Stimulated activated CD4-positive, alpha-beta T cell treated with anti-CD3 and anti-CD28 coated beads, Interleukin-1b, Interleukin-23, amount 100 ng/mL, for 24 hours (primary cell): ENCODE measurements at regions not wholly inside any gene's neighbourhood (a gene's known extent, or its start where the extent isn't known, plus 50 kb on each side); places are given as distances from the start of the nearest gene placed in this dataset.
"Not testable (repeated sequence)": the region's sequence is repeated elsewhere in the genome, so short reads cannot be mapped to it uniquely, and the experiment has no call there.

Source experiments
- DNase-seq, 4 experiments: peaks; one replicate each; pipeline ENCODE4 v3.0.0-alpha.2; 2020; ENCODE audit warnings: low read depth in 4 of 4, low spot score in 1 of 4

DNA sequence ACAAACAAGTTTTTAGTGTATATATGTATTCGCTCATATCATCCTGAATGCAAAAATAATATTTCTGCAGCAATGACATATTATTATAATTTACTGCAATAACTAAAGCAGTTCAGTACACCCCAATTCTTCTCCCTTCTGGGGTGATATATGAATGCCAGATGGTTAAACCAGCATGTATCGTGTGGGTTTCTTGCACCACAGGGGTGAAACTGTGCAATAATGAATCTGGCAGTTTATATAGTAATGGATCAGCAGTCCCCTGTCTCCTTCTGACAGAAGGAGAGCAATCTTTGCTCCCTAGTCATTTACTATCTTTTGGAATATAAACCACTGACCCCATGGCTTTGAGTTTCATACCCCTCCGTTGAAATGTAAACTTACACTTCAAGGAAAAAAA, 228.6 kb upstream of the KLHL1 start:
- DNase-seq: no peak

DNA sequence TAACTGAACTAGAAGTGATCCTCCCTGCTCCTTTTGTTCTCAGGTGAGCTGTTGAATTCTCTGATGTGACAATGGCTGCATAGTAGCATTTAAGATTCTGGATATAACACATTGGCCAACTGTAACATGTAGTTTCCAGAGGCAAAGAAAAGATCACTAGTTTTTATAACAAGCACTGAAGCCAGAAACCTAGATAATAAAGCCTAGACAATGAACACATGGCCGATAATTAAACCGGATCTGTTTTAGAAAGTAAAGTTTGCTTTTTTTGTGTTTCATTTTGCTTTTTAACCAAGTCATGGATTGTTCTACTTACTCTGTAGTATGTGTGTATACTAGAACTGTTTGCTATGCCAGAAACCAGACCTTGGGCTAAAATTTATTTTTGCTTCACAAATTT, 225.5 kb upstream of the KLHL1 start:
- DNase-seq: no peak

DNA sequence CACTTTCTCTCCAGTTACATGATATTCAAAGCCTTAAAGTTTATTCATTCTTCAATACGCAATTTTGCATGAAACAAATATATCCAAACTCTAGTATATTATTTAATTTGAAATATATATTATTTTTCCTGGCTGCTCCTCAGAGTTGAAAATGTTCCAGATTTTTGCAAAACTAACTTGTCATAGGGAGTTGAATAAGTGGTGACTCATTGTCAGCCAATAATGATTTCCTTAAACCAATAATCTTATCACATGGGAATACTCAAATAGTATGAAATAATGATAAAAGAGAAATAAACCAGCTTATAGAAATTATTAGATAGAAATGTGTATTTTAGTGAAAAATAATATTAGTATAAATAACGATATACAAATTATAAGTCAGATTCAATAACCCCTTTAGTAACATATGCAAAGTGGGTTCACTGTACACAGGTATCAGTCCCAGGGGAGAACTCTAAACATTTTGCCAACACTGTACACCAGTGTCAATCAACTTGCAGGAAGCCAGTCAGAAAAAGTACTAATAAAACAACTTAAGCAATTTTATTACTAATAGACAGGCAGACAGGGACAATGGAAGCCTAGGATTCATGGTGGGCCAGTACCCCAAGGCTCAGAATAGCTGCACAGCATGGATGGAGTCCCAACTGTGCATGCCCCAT, 222.6 kb upstream of the KLHL1 start:
- no peak for DNase-seq

GRCh38 chr13:70324519-70324918, 216.3 kb upstream of the KLHL1 start:
- DNase-seq: no peak

GRCh38 chr13:70311191-70311590, 202.9 kb upstream of the KLHL1 start:
- no peak for DNase-seq

GRCh38 chr13:70310396-70311119, 202.3 kb upstream of the KLHL1 start:
- no peak for DNase-seq

GRCh38 chr13:70297189-70297616, 189.0 kb upstream of the KLHL1 start:
- no peak for DNase-seq

GRCh38 chr13:70284371-70284770, 176.1 kb upstream of the KLHL1 start:
- DNase-seq: no peak

GRCh38 chr13:70275841-70276240, 167.6 kb upstream of the KLHL1 start:
- DNase-seq: no peak

DNA sequence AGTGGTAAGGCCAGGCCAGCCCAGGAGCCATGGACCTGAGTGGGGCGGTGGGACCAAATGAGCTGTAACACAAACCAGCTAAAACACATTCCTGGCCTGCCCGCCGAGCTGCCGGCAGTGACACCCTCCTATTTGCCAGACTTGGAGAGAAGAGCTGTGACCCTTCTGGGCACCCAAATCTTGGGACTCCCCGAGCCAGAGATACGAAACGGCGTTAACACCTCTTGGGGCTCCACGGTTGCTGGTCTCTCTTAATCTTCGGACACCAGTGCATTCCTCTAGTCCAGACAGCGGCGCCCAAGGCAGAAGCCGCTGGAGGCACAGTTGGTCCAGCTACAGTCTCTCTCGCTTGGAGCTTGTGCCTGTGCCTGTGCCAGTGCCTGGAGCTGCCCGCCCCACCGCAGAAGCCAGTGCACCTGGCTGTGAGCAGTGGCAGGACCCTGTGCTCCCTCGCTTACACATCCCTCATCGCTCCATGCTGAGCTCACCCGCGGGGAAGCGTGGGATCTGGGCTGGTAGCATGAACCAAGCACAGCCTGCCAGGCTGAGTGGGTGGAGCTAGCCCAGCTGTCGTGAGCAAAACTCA, 147.2 kb upstream of the KLHL1 start:
- no peak for DNase-seq

DNA sequence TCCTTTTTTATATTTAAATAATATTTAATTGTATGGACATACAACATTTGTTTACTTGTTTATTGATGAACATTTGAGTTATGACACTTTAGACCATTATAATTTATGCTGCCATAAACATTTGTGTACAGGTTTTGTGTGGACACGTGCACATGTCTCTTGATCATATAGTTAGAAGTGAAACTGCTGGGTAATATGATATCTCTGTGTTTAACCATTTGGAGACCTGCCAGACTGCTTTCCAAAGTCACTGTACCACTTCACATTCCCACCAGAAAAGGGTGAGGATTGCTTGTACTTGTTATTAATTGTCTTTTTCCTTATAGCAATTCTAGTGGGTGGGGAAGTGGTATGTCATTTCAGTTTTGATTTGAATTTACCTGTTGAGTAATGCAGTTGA, 145.6 kb upstream of the KLHL1 start:
- no peak for DNase-seq

- DNase-seq: no peak
These were observed 145.2 kb upstream of the KLHL1 start for GRCh38 chr13:70253411-70253810.

DNA sequence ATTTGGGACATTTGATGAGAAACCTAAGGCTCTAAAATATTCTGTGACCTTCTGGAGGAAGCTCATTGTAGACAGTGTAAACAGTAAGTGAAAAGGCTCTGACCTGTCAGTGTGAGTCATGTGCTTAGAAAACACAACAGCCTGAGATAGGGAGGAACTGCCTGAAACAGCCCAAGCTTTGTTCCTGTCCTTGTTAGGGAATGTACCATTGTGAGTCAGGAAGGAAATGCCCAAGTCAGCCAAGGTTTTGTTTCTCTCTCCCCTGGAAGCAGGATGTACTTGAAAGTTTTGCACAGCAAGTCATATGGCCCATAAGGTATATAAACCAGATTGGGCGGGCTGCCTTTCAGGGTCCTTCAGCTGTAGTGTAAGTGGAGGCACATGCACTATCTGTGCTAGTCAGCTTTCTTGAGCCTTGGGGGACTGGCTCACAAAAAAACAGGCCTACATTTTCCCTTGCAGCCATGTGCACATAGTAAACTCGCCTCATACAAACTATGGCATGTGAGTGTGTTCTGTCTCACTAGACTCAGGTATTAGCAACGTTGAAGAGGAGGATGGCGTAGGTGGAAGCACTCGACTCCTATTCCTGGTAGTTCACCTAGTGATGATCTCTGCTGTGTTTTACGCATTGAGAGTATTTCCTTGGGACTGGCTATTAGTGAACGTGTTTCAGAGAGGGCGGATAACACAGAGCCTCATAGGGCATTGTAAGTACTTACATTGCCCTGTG, 141.2 kb upstream of the KLHL1 start:
- DNase-seq: no peak

DNA sequence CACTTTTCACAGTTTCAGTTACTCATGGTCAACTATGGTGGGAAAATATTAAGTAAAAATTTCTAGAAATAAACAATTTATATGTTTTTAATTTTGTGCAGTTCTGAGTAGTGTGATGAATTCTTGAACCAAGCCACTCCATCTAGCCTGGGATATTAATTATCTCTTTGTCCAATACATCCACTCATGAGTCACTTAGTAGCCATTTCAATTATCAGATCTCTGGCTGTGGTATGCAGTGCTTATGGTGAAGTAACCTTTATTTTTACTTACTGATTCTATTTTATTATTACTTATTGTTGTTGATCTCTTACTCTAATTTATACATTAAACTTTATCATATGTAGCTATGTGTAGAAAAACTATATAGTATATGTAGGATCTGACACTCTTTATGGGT, 128.9 kb upstream of the KLHL1 start:
- no peak for DNase-seq

DNA sequence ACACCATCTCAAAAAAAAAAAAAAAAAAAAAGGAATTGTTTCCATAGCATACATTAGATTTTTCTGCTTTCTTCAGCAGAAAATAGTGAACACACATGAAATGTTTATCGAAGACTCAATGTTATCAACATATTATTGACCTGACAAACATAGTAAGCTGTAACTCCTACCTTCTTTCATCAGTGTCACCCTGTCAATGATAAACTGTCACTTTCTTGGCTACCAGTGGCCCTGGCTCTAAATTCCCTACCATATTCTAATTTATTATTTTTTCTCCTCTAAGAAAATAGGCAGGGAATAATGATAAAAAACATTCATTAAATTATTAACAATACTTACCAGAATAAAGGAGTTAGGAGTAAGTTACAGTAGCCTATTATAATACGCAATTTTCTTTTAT, 127.3 kb upstream of the KLHL1 start:
- no peak for DNase-seq

DNA sequence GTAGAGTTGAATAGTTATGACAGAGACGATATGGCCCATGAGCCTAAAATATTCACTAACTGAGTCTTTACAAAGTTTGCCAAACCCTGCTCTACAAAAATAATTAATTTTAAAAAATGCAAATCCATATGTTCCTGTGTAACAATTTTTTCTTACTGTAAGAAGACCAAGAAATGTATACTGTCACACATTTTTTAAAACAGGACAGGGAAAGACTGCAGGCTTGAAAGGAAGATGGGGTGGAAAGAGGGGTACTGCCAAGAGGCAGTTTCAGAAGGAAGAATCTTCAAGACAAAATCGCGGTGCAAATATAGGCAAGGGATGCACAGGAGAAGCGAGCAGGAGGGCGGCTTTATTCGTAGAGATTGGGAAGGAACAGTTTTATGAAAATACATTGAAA, 115.7 kb upstream of the KLHL1 start:
- DNase-seq: no peak

- no peak for DNase-seq
These were observed 114.7 kb upstream of the KLHL1 start for GRCh38 chr13:70222926-70223325.

DNA sequence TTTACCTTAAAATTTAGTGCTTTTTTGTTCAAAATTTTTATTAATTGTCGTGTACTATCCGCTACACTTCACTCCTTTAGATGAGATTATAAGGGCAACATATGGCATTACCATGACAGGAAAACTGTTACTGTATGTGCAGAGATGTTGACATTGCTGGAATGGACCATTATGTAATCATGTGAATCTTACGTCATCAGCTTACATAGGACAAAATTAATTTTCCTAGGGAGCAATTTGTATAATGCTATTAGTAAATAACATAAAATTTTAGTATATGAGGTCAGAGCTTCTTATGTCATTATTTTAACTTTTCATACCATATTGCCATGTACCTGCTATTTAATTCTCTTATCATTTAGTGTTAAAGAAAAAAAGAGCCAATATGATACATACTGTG, 110.4 kb upstream of the KLHL1 start:
- no peak for DNase-seq

- DNase-seq: not testable (repeated sequence)
These were observed 100.7 kb upstream of the KLHL1 start for GRCh38 chr13:70208968-70209367.

GRCh38 chr13:70206671-70207070, 98.4 kb upstream of the KLHL1 start:
- DNase-seq: no peak

- no peak for DNase-seq
These were observed 95.5 kb upstream of the KLHL1 start for GRCh38 chr13:70203661-70204229.

- DNase-seq: no peak
These were observed 82.8 kb upstream of the KLHL1 start for GRCh38 chr13:70191034-70191433.
